ENCODE measurements at regions not wholly inside any gene's neighbourhood (a gene's known extent, or its start where the extent isn't known, plus 50 kb on each side); places are given as distances from the start of the nearest gene placed in this dataset.

DNA sequence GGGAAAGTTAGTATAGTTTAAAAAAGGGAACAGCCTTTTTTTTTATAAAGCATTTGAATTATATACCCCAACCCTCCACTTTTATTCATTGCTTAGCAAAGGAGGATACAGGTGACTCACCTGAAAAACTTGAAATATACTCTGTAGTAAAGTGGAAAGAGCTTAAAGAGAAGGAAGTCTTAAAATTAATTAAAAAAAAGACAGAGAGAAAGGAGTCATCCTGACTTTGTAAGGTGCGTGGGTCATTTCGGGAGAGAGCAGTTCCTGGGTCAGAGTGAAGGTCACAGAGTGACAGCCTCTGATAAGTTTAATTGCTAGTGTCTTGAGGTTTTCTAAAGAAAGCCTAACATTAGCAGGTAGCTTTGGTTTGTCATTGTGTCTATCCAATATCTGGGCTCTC, 310.3 kb downstream of the KLF5 start:
- no peak for DNase-seq (ENCODE audit: low spot score)
- in situ Hi-C loops (cut with MboI; ENCODE audit: low pct_unique_long_range_greater_than_20kb, low sequenced_read_pairs, unreplicated experiment) = no loop called here
- TF ChIP-seq, protein P1, sequence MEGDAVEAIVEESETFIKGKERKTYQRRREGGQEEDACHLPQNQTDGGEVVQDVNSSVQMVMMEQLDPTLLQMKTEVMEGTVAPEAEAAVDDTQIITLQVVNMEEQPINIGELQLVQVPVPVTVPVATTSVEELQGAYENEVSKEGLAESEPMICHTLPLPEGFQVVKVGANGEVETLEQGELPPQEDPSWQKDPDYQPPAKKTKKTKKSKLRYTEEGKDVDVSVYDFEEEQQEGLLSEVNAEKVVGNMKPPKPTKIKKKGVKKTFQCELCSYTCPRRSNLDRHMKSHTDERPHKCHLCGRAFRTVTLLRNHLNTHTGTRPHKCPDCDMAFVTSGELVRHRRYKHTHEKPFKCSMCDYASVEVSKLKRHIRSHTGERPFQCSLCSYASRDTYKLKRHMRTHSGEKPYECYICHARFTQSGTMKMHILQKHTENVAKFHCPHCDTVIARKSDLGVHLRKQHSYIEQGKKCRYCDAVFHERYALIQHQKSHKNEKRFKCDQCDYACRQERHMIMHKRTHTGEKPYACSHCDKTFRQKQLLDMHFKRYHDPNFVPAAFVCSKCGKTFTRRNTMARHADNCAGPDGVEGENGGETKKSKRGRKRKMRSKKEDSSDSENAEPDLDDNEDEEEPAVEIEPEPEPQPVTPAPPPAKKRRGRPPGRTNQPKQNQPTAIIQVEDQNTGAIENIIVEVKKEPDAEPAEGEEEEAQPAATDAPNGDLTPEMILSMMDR (IDR thresholded peaks at IDR 0.05; ENCODE audit: extremely low read depth, insufficient read depth, missing control alignments) = no peak

DNA sequence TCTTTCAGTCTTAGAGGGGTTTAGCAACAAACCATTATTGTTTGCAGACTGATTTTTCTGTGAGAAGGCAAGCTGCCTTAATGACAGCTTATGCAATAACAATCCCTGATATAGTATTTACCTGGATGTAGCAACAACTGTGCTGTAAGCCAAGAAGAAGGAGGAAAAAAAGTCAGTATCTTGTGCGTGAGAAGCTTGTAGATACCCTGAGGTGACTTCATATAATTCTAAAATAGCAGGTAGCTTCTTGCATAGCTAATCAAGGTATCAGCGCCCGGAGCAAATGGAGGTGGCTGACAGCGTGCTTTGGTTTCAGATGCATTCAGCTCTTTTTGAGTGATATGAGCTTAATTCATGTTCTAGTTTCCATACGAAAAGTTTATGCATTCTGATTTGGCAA, 309.8 kb downstream of the KLF5 start:
- TF ChIP-seq, protein P1 (IDR thresholded peaks at IDR 0.05; ENCODE audit: extremely low read depth, insufficient read depth, missing control alignments) = no peak
- DNase-seq (ENCODE audit: low spot score) = no peak
- in situ Hi-C loops (cut with MboI; ENCODE audit: low pct_unique_long_range_greater_than_20kb, low sequenced_read_pairs, unreplicated experiment) = no loop called here

DNA sequence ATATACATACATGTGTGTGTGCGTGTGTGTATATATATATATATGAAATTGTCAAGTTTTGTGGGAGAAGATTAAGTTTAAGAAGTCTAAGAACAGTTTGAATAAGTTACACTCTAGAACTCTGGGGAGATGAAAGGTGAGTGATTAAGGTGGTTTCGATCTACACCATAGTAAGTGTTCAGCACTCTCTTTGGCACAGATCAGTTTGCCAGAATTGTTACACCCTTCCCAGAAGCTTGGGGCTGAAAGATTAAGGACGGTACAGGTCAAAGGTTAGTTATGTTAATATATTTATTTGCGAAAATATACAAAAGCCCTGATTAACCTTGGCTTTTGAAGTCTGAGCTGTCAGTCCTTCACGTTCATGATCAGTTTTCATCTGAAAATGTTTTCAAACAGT, 309.1 kb downstream of the KLF5 start:
- in situ Hi-C loops (cut with MboI; ENCODE audit: low pct_unique_long_range_greater_than_20kb, low sequenced_read_pairs, unreplicated experiment) = no loop called here
- DNase-seq (ENCODE audit: low spot score) = no peak
- TF ChIP-seq, protein P1 (IDR thresholded peaks at IDR 0.05; ENCODE audit: extremely low read depth, insufficient read depth, missing control alignments) = no peak

DNA sequence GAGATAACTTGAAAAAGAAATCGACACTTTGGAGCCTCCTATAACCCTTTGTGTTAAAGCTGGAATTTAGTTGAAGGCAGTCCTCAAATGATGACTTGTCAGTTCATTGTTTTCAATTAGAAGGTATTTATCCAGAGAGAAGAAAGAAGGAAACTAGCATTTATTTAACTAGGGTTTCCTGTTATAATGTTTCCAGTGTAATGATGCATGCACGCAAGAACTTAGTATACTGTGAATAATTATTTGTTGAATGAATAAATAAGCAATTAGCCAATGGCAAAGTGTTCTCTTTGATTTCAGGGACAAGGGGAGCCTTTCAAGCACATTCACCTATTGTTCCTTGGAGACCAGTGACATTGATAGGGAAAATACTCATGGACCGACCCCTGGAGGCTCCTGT, 307.4 kb downstream of the KLF5 start:
- in situ Hi-C loops (cut with MboI; ENCODE audit: low pct_unique_long_range_greater_than_20kb, low sequenced_read_pairs, unreplicated experiment) = no loop called here
- no peak for DNase-seq (ENCODE audit: low spot score)

DNA sequence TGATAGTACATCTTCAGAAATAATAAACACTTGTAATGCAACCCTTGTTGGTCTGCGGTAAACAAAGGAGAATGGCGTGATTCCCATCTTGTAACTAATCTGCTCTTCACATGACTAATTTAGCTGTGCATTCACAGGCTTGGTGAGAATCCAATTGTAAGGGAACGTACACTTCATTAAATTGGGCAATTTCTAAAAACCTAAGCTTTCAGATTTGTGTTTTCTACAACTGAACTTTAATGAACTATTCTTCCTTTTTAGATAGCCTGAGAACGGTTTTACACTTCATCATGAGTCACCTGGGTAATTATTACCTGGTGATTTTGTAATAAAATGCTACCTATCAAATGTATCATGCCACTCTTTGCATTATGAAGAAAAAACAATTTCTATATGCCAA, 306.9 kb downstream of the KLF5 start:
- in situ Hi-C loops (cut with MboI; ENCODE audit: low pct_unique_long_range_greater_than_20kb, low sequenced_read_pairs, unreplicated experiment) = no loop called here
- no peak for DNase-seq (ENCODE audit: low spot score)
- TF ChIP-seq, protein P1 (IDR thresholded peaks at IDR 0.05; ENCODE audit: extremely low read depth, insufficient read depth, missing control alignments) = no peak

More for the DNA sequence above, 307.4 kb downstream of the KLF5 start:
- TF ChIP-seq, protein P1 (IDR thresholded peaks at IDR 0.05; ENCODE audit: extremely low read depth, insufficient read depth, missing control alignments) = no peak

DNA sequence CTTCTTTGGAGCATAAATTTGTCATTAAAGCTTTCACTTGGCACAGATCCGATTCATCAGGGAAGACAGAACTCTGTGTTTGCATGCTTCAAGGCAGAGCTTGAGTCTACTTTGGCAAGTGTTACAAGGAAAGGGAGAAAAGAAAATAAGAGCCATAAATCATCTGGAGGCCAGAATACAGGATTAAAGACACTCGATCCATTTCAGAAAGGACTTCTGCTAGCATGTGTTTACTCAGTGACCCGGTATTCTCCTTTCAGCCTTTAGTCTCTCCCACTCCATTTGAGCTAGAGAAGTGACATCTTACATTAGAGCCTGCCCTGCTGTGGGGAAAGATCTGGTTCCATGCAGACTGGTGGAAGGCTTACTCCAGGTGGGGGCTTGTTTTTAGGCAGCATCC, 306.4 kb downstream of the KLF5 start:
- no peak for DNase-seq (ENCODE audit: low spot score)
- TF ChIP-seq, protein P1 (IDR thresholded peaks at IDR 0.05; ENCODE audit: extremely low read depth, insufficient read depth, missing control alignments) = no peak
- in situ Hi-C loops (cut with MboI; ENCODE audit: low pct_unique_long_range_greater_than_20kb, low sequenced_read_pairs, unreplicated experiment) = no loop called here

DNA sequence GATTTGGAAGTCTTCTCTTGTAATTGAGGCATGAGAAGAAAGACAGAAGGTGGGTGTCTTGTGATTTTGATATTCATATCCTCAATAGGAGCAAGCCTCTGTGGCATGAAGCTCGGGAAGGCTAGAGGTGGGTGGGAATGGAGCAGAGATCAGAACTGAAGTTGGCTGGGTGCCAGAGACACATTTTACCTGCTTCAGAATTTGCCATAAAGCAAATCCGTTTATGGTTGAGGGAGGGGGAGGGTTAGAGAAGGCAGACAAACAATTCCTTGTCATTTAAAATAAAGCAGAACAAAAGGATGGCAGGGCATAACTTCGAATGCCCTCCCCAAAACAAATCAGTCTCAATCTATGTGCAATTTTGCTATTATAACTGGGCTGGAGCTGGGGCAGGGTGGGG, 305.9 kb downstream of the KLF5 start:
- TF ChIP-seq, protein P1 (IDR thresholded peaks at IDR 0.05; ENCODE audit: extremely low read depth, insufficient read depth, missing control alignments) = no peak
- DNase-seq (ENCODE audit: low spot score) = no peak
- in situ Hi-C loops (cut with MboI; ENCODE audit: low pct_unique_long_range_greater_than_20kb, low sequenced_read_pairs, unreplicated experiment) = no loop called here
